ENCODE measurements at regions not wholly inside any gene's neighbourhood (a gene's known extent, or its start where the extent isn't known, plus 50 kb on each side); places are given as distances from the start of the nearest gene placed in this dataset.

DNA sequence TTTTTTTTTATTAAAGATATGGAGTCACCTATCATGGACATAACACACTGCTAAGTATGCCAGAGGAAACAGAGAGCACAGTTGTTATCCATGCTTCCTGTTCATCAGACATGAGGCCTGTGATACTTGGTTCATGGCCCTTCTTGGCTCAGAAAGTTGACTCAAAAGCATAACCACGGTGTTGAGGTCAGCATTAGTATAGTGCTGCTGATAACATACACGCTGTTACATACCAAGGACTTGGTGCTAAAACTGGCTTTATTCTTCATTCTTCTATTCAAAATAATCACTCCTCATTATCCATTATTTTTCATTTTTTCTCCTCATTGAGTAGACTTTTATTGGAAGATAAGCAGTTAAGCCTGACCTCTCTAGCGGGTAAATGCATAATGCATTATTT, 464.1 kb downstream of the ADGRL2 start:
- no peak overlapping the region for H2AK5ac ChIP-seq (ENCODE audit: low read depth, low read length)
- no peak overlapping the region for H3K9ac ChIP-seq (ENCODE audit: low read depth, low read length)
- H2BK20ac ChIP-seq (ENCODE audit: low read depth, low read length): no peak overlapping the region
- TF ChIP-seq SMC3 (IDR thresholded peaks at IDR 0.05; ENCODE audit: low read depth, low read length) (no peak), POLR2A (IDR thresholded peaks at IDR 0.05; ENCODE audit: low read depth, low read length) (no peak), MXI1 (IDR thresholded peaks at IDR 0.05; ENCODE audit: borderline replicate concordance, low read depth, low read length) (no peak), NFE2L2 (IDR thresholded peaks at IDR 0.05; ENCODE audit: low read depth, low read length) (no peak), CHD1 (IDR thresholded peaks at IDR 0.05; ENCODE audit: low read depth, low read length) (no peak), RAD21 (IDR thresholded peaks at IDR 0.05; ENCODE audit: low read length) (no peak)
- no peak overlapping the region for H3K14ac ChIP-seq (replicated peaks; ENCODE audit: low read depth, low read length)
- no peak overlapping the region for H3K4me3 ChIP-seq (ENCODE audit: insufficient read depth, low read depth, low read length)
- no peak overlapping the region for H3K27ac ChIP-seq (ENCODE audit: insufficient read depth, low read length)
- no peak overlapping the region for H3K23ac ChIP-seq (ENCODE audit: low read depth, low read length)
- CTCF ChIA-PET: no interaction called here
- H3K9me3 ChIP-seq (ENCODE audit: control insufficient read depth, insufficient read depth, low read length): peaks cover 3% of the 10 kb centered on the region; the same call in 1 of the 2 replicates
- intact Hi-C loops (cut with micrococcal nuclease): no loop called here
- H3K4me1 ChIP-seq (ENCODE audit: control insufficient read depth, insufficient read depth, low read length): no peaks in the 10 kb centered on the region
- H2BK120ac ChIP-seq (ENCODE audit: low read depth, low read length): no peak overlapping the region
- H3K4ac ChIP-seq (ENCODE audit: low read depth, low read length): no peak overlapping the region
- H3K56ac ChIP-seq (ENCODE audit: extremely low read depth, insufficient read depth, low read length): no peak overlapping the region
- no peak overlapping the region for H3K4me2 ChIP-seq (ENCODE audit: low read depth, low read length)
- no peaks in the 10 kb centered on the region for H3K9me1 ChIP-seq (ENCODE audit: insufficient read depth, low read length)
- ATAC-seq (ENCODE audit: low read depth) (no peak), DNase-seq (no peak)
- H2BK5ac ChIP-seq (ENCODE audit: low read depth, low read length, poor library complexity, severe bottlenecking): no peak overlapping the region
- no peak overlapping the region for H4K8ac ChIP-seq (ENCODE audit: low read depth in 2 of 2, low read length in 2 of 2)
- H3K18ac ChIP-seq (ENCODE audit: low read depth, low read length): no peak overlapping the region
- no peak overlapping the region for H4K5ac ChIP-seq (ENCODE audit: low read depth, low read length)
- H3K79me1 ChIP-seq (ENCODE audit: low read depth in 1 of 2, low read length in 2 of 2): no peaks in the 10 kb centered on the region
- no peak overlapping the region for H2AFZ ChIP-seq (replicated peaks; ENCODE audit: low read length, poor library complexity)
- no peak overlapping the region for H4K91ac ChIP-seq (ENCODE audit: insufficient read depth, low read depth, low read length)
- H4K20me1 ChIP-seq (ENCODE audit: insufficient read depth, low read length): no peaks in the 10 kb centered on the region
- no TSS peak for BruUV-seq (replicated peaks)
- no peak overlapping the region for H2AK9ac ChIP-seq (replicated peaks; ENCODE audit: low read depth, low read length, poor library complexity)
- dilution Hi-C loops (cut with HindIII; ENCODE audit: low sequenced_read_pairs, unreplicated experiment): no loop called here
- WGBS, 2 experiments (ENCODE audit: extremely low coverage in 2 of 2, insufficient read length in 1 of 2): no CpG with 5 or more reads among the region's 3 CpGs
- POLR2A ChIA-PET (ENCODE audit: unreplicated experiment): no interaction called here
- H3K36me3 ChIP-seq (ENCODE audit: control insufficient read depth, insufficient read depth, low read length): no peaks in the 10 kb centered on the region
- no peaks in the 10 kb centered on the region for H3K27me3 ChIP-seq (ENCODE audit: control insufficient read depth, insufficient read depth, low read length)
- H2BK15ac ChIP-seq (ENCODE audit: low read depth, low read length): no peak overlapping the region
- in situ Hi-C loops (cut with MboI; ENCODE audit: low sequenced_read_pairs): no loop called here
